AG20443 (cell line): ENCODE measurements at regions not wholly inside any gene's neighbourhood (a gene's known extent, or its start where the extent isn't known, plus 50 kb on each side); places are given as distances from the start of the nearest gene placed in this dataset.

Experiments used
- DNase-seq: peaks from one replicate; pipeline ENCODE4 v3.0.0; 2012; ENCODE audit warnings: low spot score, mixed read lengths

DNA sequence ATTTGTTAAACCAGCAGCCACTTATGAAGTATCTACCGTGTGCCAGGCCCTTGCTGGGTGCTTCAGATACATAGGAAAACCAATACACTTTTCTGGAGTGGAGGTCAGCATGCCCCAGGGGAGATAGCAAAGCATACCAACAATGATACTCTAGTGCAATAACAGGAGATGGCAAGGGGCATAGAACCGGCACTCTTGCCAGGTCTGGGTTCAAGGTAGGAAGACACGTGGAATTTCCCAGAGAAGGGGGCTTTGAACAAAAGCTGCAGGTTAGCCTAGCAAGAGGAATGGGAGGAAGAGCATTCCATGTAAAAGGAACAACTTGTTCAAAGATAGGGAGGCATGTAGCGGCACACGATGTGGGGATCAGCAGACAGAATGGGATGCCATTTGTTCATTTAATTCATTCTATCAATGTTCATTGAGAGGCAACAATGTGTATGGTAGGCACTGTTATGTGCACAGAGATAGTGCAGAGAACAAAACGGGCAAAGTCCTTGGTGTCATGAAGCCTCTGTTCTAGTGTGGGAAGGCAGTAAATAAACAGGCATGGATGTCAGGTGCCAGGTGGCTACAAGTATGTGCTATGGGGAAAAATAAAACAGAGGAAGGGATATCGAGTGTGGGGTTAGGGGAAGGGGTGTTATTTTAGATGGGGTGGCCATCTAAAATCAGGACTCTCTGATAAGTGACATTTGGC, 162.6 kb upstream of the E2F8 start:
- DNase-seq = no peak

DNA sequence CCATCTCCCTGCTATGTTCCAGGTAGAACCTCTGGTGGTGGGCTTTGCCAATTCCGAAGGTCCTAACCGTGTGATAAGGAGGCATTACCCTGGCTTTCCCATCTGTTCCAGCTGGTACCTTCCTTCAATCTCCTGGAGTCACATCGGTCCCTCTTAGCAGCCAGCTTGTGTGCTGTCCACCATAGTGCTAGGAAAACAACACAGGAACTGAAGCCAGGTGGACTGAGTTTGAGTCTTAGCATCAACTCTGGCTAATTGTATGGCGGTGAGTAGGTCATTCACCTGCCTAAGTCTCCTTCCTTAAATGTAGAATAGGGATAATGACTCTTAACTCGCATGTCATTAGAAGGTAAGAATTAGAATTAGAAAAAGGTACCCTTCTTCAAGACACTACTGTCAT, 159.6 kb upstream of the E2F8 start:
- no peak for DNase-seq

GRCh38 chr11:19398772-19399527, 158.2 kb upstream of the E2F8 start:
- peak; percentile 67 for DNase-seq

DNA sequence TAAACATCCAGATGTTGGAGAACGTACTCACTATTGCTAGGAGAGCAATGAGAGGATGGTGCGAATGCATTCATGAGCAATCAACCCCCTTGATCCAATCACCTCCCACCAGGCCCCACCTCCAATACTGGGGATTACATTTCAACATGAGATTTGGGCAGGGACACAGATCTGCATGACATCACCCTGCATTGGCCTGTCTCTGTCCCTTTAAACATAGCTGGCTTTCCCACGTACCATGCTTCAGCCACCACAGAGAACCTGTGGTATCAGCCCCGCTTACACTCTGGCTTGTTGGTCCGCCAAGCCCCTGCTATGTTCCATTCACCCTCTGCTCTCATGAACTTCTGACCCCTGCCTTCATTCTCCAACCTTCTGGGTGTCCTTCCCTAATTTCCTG, 157.5 kb upstream of the E2F8 start:
- DNase-seq = peak; percentile 21

- DNase-seq = no peak
Measured at GRCh38 chr11:19395050-19395449, 154.3 kb upstream of the E2F8 start.

GRCh38 chr11:19394525-19395016, 153.8 kb upstream of the E2F8 start:
- no peak for DNase-seq

- DNase-seq = peak; percentile 41
Measured at GRCh38 chr11:19393941-19394340, 153.2 kb upstream of the E2F8 start.

- DNase-seq = no peak
Measured at GRCh38 chr11:19392847-19393518, 152.2 kb upstream of the E2F8 start.

DNA sequence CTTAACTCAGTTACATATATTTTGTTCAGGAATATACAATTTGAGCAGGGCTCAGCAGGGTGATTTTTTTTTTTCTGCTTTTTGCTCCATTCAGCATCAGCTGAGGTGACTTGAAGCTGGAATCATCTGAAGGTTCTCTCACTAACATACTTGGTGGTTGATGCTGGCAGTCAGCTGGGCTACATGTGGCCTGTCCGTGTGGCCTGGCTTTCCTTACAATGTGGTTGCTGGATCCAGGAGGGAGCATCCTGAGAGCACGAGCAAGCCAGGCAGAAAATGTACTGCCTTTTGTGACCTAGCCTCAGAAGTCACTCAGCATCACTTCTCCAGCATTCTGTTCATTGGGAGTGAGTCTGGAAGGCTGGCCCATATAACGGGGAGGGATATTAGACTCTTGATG, 151.6 kb upstream of the E2F8 start:
- peak; percentile 44 for DNase-seq

GRCh38 chr11:19391652-19392051, 150.9 kb upstream of the E2F8 start:
- DNase-seq = no peak

- no peak for DNase-seq
Measured at GRCh38 chr11:19391026-19391425, 150.3 kb upstream of the E2F8 start.

- no peak for DNase-seq
Measured at GRCh38 chr11:19389787-19390303, 149.1 kb upstream of the E2F8 start.

- DNase-seq = no peak
Measured at GRCh38 chr11:19382131-19382611, 141.4 kb upstream of the E2F8 start.

DNA sequence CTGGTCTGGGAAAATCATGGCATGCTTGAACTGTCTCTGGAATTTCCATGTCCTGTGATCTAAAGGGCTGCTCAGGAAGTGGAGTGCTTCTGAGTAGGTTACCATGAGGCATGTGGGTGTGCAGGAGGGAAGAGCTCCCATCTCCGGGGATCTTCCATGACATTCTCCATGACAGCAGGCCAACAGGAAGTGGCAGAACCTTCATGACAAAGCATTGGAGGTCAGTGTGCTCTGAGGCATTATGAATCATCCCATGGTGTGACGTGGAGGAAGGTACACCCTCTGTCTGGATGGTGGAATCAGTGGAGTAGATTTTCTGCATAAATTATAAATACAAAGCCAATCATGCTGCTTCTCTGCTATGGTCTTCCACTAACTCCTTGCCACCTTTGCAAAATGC, 139.6 kb upstream of the E2F8 start:
- peak; percentile 86 for DNase-seq

GRCh38 chr11:19379465-19379864, 138.7 kb upstream of the E2F8 start:
- no peak for DNase-seq

DNA sequence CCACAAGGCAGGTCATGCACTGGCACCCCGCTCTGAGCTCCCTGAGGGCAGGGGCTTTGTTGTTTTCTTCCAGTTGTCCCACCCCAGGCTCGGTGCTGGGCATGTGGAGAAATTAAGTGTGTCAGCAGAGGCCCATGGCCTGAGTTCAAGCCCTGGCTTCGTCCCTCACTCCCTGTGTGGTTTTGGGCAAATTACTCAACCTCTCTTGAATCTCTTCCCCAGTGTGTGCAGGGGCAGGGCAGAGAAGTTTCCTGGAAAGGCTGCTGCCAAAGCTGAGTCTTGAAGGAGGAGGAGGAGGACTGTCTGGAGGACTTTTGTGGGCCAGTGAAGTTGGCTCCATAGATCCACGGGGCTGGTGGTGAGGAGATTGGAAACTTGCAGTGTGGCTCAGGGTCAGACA, 138.1 kb upstream of the E2F8 start:
- no peak for DNase-seq

DNA sequence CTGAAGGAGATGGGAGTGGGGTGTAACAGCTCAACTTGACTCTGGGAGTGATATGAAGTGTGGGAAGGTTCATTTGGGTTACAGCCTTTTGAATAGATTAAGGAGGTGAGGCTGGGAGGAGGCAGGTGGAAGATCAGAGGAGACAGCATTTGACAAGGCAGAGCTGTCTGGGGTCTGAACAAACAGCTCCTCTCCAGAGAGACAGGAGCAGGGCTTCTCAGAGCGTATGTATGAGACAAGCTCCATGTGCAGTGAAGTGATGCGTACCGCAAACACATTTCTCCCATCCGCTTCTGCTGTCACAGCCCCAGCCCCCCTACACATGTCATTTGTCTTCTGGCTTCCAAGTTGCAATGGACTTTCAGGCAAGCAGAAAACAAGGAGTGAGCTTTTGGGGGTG, 137.1 kb upstream of the E2F8 start:
- no peak for DNase-seq

GRCh38 chr11:19375440-19375839, 134.7 kb upstream of the E2F8 start:
- no peak for DNase-seq

DNA sequence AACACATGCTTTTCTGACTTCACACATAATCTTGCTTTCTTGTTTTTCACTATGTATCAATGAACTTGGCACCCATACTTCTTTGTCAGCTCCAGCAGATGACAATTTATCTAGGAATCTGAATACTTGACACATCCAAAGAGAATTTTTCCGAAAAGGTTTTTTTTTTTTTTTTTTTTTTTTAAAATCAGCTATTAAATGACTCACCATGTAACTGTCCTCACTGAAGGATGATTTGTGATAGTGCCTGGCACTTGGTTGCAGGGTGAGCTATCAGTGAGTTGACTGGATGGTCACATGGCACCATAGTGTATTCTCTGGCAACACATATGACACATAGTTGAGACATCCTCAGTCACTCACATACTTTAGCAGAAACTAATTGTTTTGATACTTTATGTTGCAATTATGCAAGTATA, 133.4 kb upstream of the E2F8 start:
- DNase-seq = peak; percentile 88

DNA sequence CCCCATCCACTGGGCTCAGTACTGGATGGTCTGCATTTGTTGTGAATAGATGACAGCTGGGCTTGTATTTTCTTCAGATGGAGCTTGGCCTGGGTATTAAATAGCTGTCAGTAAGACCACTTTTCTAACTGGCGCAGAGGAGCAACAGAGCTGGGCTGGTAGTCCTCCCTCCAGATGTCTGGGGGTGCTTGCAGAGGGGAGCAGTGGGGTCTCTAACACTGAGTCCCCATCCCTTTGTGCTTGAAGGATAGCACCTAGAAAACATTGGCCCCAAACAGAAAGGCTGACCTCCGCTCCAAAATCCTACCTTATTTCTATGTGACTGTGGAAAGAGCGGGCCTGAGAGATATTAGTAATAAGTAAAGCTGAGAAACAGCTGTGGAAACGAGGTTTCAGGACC, 131.6 kb upstream of the E2F8 start:
- no peak for DNase-seq

DNA sequence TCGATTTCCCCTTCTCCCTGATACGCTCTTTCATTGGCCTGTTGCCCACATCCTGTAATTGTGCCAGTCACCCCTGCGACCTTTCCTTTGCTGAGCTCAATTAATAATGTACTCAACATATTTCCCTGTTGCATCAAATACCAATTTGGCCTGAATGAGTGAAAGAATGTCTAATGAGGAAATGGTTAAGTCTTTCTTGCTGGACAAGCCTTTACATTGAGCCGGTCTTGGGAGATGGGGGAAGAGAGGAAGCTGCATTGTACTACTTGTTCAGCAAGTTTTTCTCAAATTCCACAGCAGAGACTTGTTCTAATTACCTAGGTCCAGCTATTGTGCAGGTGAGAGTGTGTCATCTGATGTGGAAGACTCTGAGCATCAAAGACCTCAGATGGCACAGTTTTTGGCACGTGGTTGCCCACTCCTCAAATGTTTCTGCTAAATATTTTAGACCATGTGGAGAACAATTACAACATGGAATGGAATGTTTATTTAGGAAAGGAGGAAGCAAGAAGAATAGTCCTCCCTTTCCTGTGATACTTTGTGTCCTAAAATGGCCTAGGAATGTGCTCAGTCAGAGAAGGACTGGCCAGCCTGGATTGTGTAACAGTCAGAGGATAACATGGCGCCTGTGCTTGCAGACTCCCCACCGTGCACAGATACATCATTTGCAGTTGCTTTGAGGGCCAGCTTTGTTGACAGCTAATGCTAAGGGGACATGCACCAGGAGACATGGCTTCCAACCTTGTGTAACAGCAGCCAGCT, 129.5 kb upstream of the E2F8 start:
- peak; percentile 84 for DNase-seq
